ENCODE measurements at regions not wholly inside any gene's neighbourhood (a gene's known extent, or its start where the extent isn't known, plus 50 kb on each side); places are given as distances from the start of the nearest gene placed in this dataset.

DNA sequence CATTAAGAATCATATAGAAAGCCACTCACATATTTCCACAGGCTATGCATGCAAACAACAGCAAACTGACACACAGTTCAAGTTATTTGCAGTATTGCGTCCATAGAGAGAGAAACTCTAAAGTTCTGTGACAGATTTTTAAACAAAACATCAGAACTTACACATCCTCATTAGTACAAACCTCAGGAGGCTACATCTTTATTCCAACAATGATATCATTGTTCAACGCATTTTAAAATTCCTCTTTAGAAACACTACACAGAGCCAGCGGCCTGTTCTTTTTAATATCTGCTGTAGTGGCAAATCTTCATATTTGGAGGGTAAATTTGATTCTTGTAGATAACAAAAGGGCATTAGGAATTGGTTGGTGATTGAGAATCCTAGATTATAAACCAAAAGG is 55.9 kb upstream of the NFE2L3 start:
- Histone ChIP-seq H3K27ac (ENCODE audit: low read depth, low read length) (no peak overlapping the region), H3K9me3 (ENCODE audit: control insufficient read depth in 1 of 2, low read length in 2 of 2) (no peaks in the 10 kb centered on the region), H3K27me3 (ENCODE audit: control insufficient read depth in 1 of 2, insufficient read depth in 2 of 2, low read length in 2 of 2) (no peaks in the 10 kb centered on the region), H3K4me1 (ENCODE audit: control insufficient read depth in 1 of 2, insufficient read depth in 2 of 2, low read length in 2 of 2) (peaks cover under 1 to 2% of the 10 kb centered on the region in 2 donors), H3K4me3 (ENCODE audit: low read depth in 1 of 2, low read length in 2 of 2) (no peak overlapping the region), H3K9ac (ENCODE audit: low read depth in 1 of 2, low read length in 2 of 2) (no peak overlapping the region), H3K36me3 (ENCODE audit: control insufficient read depth in 1 of 2, insufficient read depth in 2 of 2, low read length in 2 of 2) (no peaks in the 10 kb centered on the region)

DNA sequence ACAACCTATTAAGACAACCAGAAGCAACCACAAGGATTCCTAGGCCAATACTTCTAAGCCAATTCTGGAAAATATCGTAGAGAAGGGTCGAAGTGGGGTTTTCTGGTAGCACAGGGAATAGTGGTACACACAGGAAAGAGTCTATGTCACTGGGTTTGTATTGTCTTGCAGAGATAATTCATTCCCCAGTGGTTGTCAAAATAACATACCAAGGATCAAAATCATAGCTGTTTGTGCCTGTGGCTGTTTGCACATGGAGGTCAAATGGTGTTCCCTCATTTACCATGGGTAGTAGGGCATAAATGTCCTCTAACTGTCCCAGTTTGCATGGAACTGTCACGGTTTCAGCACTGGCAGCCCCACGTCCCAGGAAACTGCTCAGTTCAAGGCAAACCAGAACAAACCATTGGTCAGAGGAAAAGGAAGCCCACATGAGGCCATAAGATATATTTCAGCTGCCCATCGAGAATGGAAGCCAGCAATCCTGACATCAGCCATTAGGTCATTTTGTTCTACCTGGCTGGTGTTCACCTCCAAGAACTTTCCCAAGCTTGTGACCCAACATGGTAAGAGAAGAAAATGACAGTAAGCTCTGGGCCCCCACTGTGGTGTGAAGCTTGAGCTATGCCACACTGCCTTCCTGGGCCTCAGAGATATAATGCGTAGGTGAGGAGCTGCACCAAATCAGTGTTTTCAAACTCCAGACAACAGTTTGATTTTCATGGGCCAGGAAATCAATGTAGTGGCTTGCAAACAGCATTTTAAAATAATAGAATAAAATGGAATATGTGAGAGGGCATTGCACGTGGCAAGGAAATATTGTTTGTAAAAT is 53.9 kb upstream of the NFE2L3 start:
- no peak overlapping the region for H3K9ac ChIP-seq (ENCODE audit: low read depth in 1 of 2, low read length in 2 of 2)
- no peaks in the 10 kb centered on the region for H3K9me3 ChIP-seq (ENCODE audit: control insufficient read depth in 1 of 2, low read length in 2 of 2)
- H3K27me3 ChIP-seq (ENCODE audit: control insufficient read depth in 1 of 2, insufficient read depth in 2 of 2, low read length in 2 of 2), result no peaks in the 10 kb centered on the region
- H3K4me1 ChIP-seq (ENCODE audit: control insufficient read depth in 1 of 2, insufficient read depth in 2 of 2, low read length in 2 of 2), result no peaks in the 10 kb centered on the region
- H3K36me3 ChIP-seq (ENCODE audit: control insufficient read depth in 1 of 2, insufficient read depth in 2 of 2, low read length in 2 of 2), result no peaks in the 10 kb centered on the region
- no peak overlapping the region for H3K4me3 ChIP-seq (ENCODE audit: low read depth in 1 of 2, low read length in 2 of 2)
- no peak overlapping the region for H3K27ac ChIP-seq (ENCODE audit: low read depth, low read length)

DNA sequence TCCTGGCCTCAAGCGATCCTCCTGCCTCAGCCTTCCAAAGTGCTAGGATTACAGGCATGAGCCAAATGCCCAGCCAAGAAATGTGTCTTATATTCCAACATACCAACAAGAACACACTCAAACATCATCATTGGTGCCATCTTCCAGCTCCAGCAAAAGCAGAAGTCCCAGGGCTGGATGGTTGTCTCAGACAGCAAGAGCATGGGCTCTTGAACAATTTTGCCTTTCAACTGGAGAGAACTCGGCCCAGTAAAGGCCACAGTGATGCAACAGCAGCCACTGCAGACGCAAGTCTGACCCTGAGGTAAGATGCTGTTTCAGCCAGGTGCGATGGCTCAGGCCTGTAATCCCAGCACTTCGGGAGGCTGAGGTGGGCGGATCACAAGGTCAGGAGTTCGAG is 52.8 kb upstream of the NFE2L3 start:
- H3K9ac ChIP-seq (ENCODE audit: low read depth in 1 of 2, low read length in 2 of 2), result no peak overlapping the region
- no peak overlapping the region for H3K27ac ChIP-seq (ENCODE audit: low read depth, low read length)
- no peak overlapping the region for H3K4me3 ChIP-seq (ENCODE audit: low read depth in 1 of 2, low read length in 2 of 2)
- no peaks in the 10 kb centered on the region for H3K27me3 ChIP-seq (ENCODE audit: control insufficient read depth in 1 of 2, insufficient read depth in 2 of 2, low read length in 2 of 2)
- H3K36me3 ChIP-seq (ENCODE audit: control insufficient read depth in 1 of 2, insufficient read depth in 2 of 2, low read length in 2 of 2), result no peaks in the 10 kb centered on the region
- no peaks in the 10 kb centered on the region for H3K9me3 ChIP-seq (ENCODE audit: control insufficient read depth in 1 of 2, low read length in 2 of 2)
- no peaks in the 10 kb centered on the region for H3K4me1 ChIP-seq (ENCODE audit: control insufficient read depth in 1 of 2, insufficient read depth in 2 of 2, low read length in 2 of 2)

DNA sequence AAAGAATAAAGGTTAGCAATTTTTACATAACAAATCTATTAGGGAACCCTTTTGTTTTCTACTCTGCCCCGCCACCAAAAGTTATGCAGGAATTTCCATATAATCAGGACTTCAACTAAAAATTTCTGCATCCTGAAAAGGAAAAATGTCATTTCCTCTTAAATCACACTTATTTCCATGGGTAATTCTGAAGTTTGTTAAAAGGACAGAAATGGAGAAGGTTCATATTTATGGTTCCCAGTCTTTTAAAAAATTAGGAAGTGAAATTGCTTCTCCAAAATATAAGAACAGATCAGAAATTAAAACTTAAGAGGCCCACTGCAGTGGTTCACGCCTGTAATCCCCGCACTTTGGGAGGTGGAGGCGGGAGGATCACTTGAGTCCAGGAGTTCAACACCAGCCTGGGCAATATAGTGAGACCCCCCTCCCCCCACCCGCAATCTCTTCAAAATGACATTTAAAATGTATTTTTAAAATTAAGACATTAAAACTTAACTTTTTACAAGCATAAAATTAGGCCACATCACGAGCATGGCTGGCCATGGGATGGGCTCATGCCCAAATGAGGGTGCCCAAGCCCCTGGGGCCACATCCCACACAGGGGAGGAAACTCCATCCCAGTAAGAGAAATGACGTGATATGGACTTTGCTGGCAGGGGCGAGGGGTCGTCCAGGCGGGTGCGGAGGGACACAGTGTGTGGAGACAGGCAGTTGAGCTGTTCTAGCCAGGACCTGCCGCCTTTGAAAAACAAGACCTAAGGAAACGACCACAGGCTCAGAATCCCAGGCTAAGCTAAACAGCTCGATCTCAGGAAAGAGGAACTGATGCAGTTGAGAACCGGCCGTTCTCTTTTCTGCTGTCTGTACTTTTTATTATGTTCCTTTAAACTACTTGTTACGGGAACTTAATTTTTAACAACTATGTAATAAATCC is 51.3 kb upstream of the NFE2L3 start:
- no peak overlapping the region for H3K4me3 ChIP-seq (ENCODE audit: low read depth in 1 of 2, low read length in 2 of 2)
- no peaks in the 10 kb centered on the region for H3K9me3 ChIP-seq (ENCODE audit: control insufficient read depth in 1 of 2, low read length in 2 of 2)
- H3K9ac ChIP-seq (ENCODE audit: low read depth in 1 of 2, low read length in 2 of 2), result no peak overlapping the region
- H3K4me1 ChIP-seq (ENCODE audit: control insufficient read depth in 1 of 2, insufficient read depth in 2 of 2, low read length in 2 of 2), result no peaks in the 10 kb centered on the region
- H3K36me3 ChIP-seq (ENCODE audit: control insufficient read depth in 1 of 2, insufficient read depth in 2 of 2, low read length in 2 of 2), result no peaks in the 10 kb centered on the region
- H3K27me3 ChIP-seq (ENCODE audit: control insufficient read depth in 1 of 2, insufficient read depth in 2 of 2, low read length in 2 of 2), result no peaks in the 10 kb centered on the region
- no peak overlapping the region for H3K27ac ChIP-seq (ENCODE audit: low read depth, low read length)

DNA sequence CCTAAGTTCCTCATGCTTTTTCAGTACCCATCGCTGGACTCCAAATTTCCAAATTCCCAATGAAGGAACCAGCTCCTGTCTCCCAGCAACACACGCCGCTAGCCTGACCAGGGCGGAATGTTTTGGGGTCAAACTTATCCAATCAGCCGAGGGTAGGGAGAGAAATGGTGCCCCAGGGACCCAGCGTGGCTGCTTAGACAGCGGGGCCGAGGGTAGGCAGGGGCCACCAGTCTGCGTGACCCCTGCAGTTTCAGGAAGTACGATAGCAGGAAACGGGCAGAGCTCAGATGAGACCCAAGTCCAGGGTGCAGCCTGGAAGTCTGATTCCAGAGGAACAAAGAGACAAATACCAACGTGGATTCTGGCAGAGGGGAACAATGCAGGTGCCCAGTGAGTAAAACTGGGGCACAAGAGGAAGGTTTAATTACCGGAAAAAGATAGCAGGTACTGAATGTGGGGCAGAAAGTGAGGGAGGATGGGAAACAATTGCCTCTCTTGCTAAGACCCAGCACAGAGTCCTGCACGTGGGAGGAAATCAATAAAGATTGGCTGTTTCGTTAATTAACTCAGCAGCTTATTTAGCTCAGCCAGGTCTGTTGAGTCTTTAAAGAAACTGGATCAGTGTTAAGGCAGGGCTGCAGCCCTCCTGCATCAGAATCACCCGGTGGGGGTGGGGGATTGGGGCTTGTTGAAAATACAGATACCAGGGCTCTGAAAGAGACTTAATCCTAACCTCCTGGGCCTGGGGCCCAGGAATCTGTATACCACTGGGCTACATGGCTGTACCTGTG is 50.4 kb upstream of the NFE2L3 start:
- peak overlapping the region; percentile 14 to 15 for H3K4me3 ChIP-seq (ENCODE audit: low read depth in 1 of 2, low read length in 2 of 2)
- H3K9me3 ChIP-seq (ENCODE audit: control insufficient read depth in 1 of 2, low read length in 2 of 2), result no peaks in the 10 kb centered on the region
- no peaks in the 10 kb centered on the region for H3K36me3 ChIP-seq (ENCODE audit: control insufficient read depth in 1 of 2, insufficient read depth in 2 of 2, low read length in 2 of 2)
- H3K9ac ChIP-seq (ENCODE audit: low read depth in 1 of 2, low read length in 2 of 2), result no peak overlapping the region
- no peaks in the 10 kb centered on the region for H3K4me1 ChIP-seq (ENCODE audit: control insufficient read depth in 1 of 2, insufficient read depth in 2 of 2, low read length in 2 of 2)
- no peaks in the 10 kb centered on the region for H3K27me3 ChIP-seq (ENCODE audit: control insufficient read depth in 1 of 2, insufficient read depth in 2 of 2, low read length in 2 of 2)
- peak overlapping the region; percentile 27 for H3K27ac ChIP-seq (ENCODE audit: low read depth, low read length)

DNA sequence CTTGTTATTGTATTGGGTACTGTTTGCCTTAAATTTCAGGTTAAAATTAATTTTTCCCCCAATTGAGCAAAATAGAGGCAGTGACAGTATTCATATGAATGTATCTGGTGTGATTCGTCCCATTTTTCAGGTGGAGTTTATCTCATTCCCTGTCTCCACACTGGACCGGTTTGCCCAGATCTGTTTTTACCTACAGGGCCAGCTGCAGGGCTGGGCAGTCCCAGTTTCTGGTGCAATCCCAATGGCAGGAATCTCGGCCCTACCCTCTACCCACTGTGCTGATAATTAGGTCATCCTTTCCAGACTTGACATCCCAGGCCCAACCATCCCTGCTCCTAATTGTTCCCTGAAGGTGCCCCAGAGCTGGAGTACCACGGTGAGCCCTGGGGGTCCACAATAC is 49.8 kb upstream of the NFE2L3 start:
- H3K27me3 ChIP-seq (ENCODE audit: control insufficient read depth in 1 of 2, insufficient read depth in 2 of 2, low read length in 2 of 2), result no peaks in the 10 kb centered on the region
- no peak overlapping the region for H3K9ac ChIP-seq (ENCODE audit: low read depth in 1 of 2, low read length in 2 of 2)
- H3K4me1 ChIP-seq (ENCODE audit: control insufficient read depth in 1 of 2, insufficient read depth in 2 of 2, low read length in 2 of 2), result no peaks in the 10 kb centered on the region
- no peak overlapping the region for H3K4me3 ChIP-seq (ENCODE audit: low read depth in 1 of 2, low read length in 2 of 2)
- no peak overlapping the region for H3K27ac ChIP-seq (ENCODE audit: low read depth, low read length)
- H3K36me3 ChIP-seq (ENCODE audit: control insufficient read depth in 1 of 2, insufficient read depth in 2 of 2, low read length in 2 of 2), result no peaks in the 10 kb centered on the region
- H3K9me3 ChIP-seq (ENCODE audit: control insufficient read depth in 1 of 2, low read length in 2 of 2), result no peaks in the 10 kb centered on the region
